ENCODE measurements at regions not wholly inside any gene's neighbourhood (a gene's known extent, or its start where the extent isn't known, plus 50 kb on each side); places are given as distances from the start of the nearest gene placed in this dataset.

- no peak for TF ChIP-seq ELK1 (IDR thresholded peaks at IDR 0.05; ENCODE audit: borderline replicate concordance, low read depth, low read length)
- no peak for TF ChIP-seq CTCF (conservative IDR thresholded peaks at IDR 0.05; ENCODE audit: low read depth, low read length)
- no peak for TF ChIP-seq RFX5 (IDR thresholded peaks at IDR 0.05; ENCODE audit: low read depth, low read length)
- TF ChIP-seq POLR2A (IDR thresholded peaks at IDR 0.05; ENCODE audit: low read depth, low read length): no peak
- no peak for TF ChIP-seq RCOR1 (IDR thresholded peaks at IDR 0.05; ENCODE audit: insufficient replicate concordance, low read length)
- no peak for TF ChIP-seq MAFK (IDR thresholded peaks at IDR 0.05; ENCODE audit: low read depth, low read length)
These were observed 419.6 kb upstream of the TENM3 start for GRCh38 chr4:181823645-181824044.

Measured in IMR-90 (cell line).